K562 (cell line): ENCODE measurements at regions not wholly inside any gene's neighbourhood (a gene's known extent, or its start where the extent isn't known, plus 50 kb on each side); places are given as distances from the start of the nearest gene placed in this dataset.

Source experiments
- ATAC-seq: fragments of 200-7000 bp; cut with Tn5 transposase; 3 replicates; pipeline ENCODE4 v1.9.1; 2020; ENCODE audit warnings: moderate library complexity
- BruUV-seq: library from RNA; stranded (reverse); fragments of 400-500 nt; replicated peaks from 2 replicates; lab custom pipeline; 2021; lab: Mats Ljungman, UMichigan
- CTCF ChIA-PET: fragments of 300-600 bp; formaldehyde crosslinking; extraction: SDS; loops from one replicate; lab custom pipeline; 2021; ENCODE audit warnings: low intra/inter-chr PET ratio; lab: Yijun Ruan, JAX
- POLR2A ChIA-PET: fragments of 300-600, 350-650 bp; sonication (Branson Sonifier 250); formaldehyde crosslinking; extraction: SDS; loops from one replicate; lab custom pipeline; 2021; ENCODE audit warnings: antibody characterized with exemption, inconsistent platforms; lab: Yijun Ruan, JAX
- DNase-seq, 4 experiments: peaks; one replicate each; pipeline versions ENCODE4 v3.0.0 to v3.0.0-alpha.2; 2011 to 2018; ENCODE audit warnings: low spot score in 3 of 4, mixed read lengths in 3 of 4; ENCODE audit errors: extremely low read depth in 1 of 4
- FAIRE-seq: peaks from 2 replicates; lab custom pipeline; 2011; peaks lifted over from hg19 to GRCh38; lab: Jason Lieb, UNC
- H2AFZ ChIP-seq: 2 replicates; pipeline ENCODE4 v1.6.0; 2011; ENCODE audit warnings: low read depth, low read length, control low read depth, inconsistent platforms
- H3K27ac ChIP-seq: fragments of 200-600 bp; 3 replicates; pipeline ENCODE4 v1.8.0; 2011; ENCODE audit warnings: low read depth, mild to moderate bottlenecking, control low read depth, inconsistent platforms, low read length, moderate library complexity, mixed read lengths; ENCODE audit errors: extremely low read depth
- H3K27me3 ChIP-seq, 2 experiments: fragments of 300-600 bp in 1 of 2; 2 replicates in 1 of 2; 3 replicates in 1 of 2; pipeline versions ENCODE4 v1.6.0 to v1.8.0; 2011; ENCODE audit warnings: inconsistent platforms in 2 of 2, low read length in 2 of 2, mild to moderate bottlenecking in 1 of 2, mixed read lengths in 1 of 2, moderate library complexity in 1 of 2; ENCODE audit not compliant: control insufficient read depth in 2 of 2, insufficient read depth in 2 of 2
- H3K36me3 ChIP-seq: fragments of 300-600 bp; 3 replicates; pipeline ENCODE4 v1.8.0; 2011; ENCODE audit warnings: mild to moderate bottlenecking, low read length, inconsistent platforms; ENCODE audit not compliant: control insufficient read depth, insufficient read depth
- H3K4me1 ChIP-seq, 2 experiments: fragments of 200-600 bp in 1 of 2; replicated peaks in 1 of 2; 2 replicates in 1 of 2; 3 replicates in 1 of 2; pipeline versions ENCODE4 v1.5.1 to v1.8.0; 2011; ENCODE audit warnings: inconsistent platforms in 2 of 2, low read length in 2 of 2, mild to moderate bottlenecking in 1 of 2, mixed read lengths in 1 of 2, moderate library complexity in 1 of 2; ENCODE audit not compliant: control insufficient read depth in 2 of 2, insufficient read depth in 2 of 2
- H3K4me2 ChIP-seq: 2 replicates; pipeline ENCODE4 v1.6.1; 2011; ENCODE audit warnings: low read length, control low read depth, inconsistent platforms, mixed read lengths; ENCODE audit not compliant: insufficient read depth
- H3K4me3 ChIP-seq: fragments of 200-600 bp; sonication (generic), shearing (Covaris generic); 2 replicates; pipeline ENCODE4 v1.5.1; 2016; ENCODE audit warnings: control low read depth, inconsistent platforms
- H3K79me2 ChIP-seq: fragments of 200-600 bp; 3 replicates; pipeline ENCODE4 v1.8.0; 2011; ENCODE audit warnings: low read length, inconsistent platforms; ENCODE audit not compliant: control insufficient read depth, insufficient read depth
- H3K9ac ChIP-seq, 2 experiments: 2 replicates each; pipeline versions ENCODE4 v1.6.0 to v1.6.1; 2011; ENCODE audit warnings: low read depth in 2 of 2, low read length in 2 of 2, control low read depth in 1 of 2, inconsistent platforms in 1 of 2, mild to moderate bottlenecking in 1 of 2, mixed read lengths in 1 of 2; ENCODE audit not compliant: insufficient read depth in 1 of 2
- H3K9me1 ChIP-seq: one replicate; pipeline ENCODE4 v1.6.0; 2011; ENCODE audit warnings: inconsistent platforms, mild to moderate bottlenecking, low read length, moderate library complexity; ENCODE audit not compliant: control insufficient read depth, insufficient read depth
- H3K9me3 ChIP-seq: replicated peaks from 2 replicates; pipeline ENCODE4 v1.5.1; 2011; ENCODE audit warnings: low read depth, low read length, inconsistent platforms; ENCODE audit not compliant: control insufficient read depth, insufficient read depth
- H4K20me1 ChIP-seq: replicated peaks from 2 replicates; pipeline ENCODE4 v1.6.1; 2011; ENCODE audit warnings: low read length, inconsistent platforms, mixed read lengths; ENCODE audit not compliant: control insufficient read depth, insufficient read depth
- AFF1 ChIP-seq, 2 experiments: fragments of 450-650 bp; IDR thresholded peaks; 2 replicates each; pipeline ENCODE4 v1.6.1; 2018; ENCODE audit warnings: mild to moderate bottlenecking in 2 of 2, low read depth in 1 of 2; ENCODE audit not compliant: partially characterized antibody in 2 of 2
- MCM5 ChIP-seq: fragments of 450-650 bp; IDR thresholded peaks from 2 replicates; pipeline ENCODE4 v1.6.1; 2016; ENCODE audit warnings: low read depth
- MIER1 ChIP-seq: fragments of 450-650 bp; IDR thresholded peaks from 2 replicates; pipeline ENCODE4 v1.6.1; 2016; ENCODE audit warnings: antibody characterized with exemption, mild to moderate bottlenecking, low read depth
- NR2C2 ChIP-seq, 2 experiments: fragments of 200-800 bp in 1 of 2; sonication (Bioruptor generic) in 1 of 2; sonication (generic) in 1 of 2; formaldehyde crosslinking in 1 of 2; IDR thresholded peaks; 2 replicates each; pipeline versions ENCODE4 v1.6.1 to v1.8.0; 2016 to 2022; ENCODE audit warnings: mild to moderate bottlenecking in 1 of 2, missing compliant biosample characterization in 1 of 2, missing genetic modification characterization in 1 of 2, missing genetic modification reagents in 1 of 2
- SAFB2 ChIP-seq: fragments of 200-400 bp; formaldehyde crosslinking; IDR thresholded peaks from 2 replicates; pipeline ENCODE4 v1.6.1; 2018; ENCODE audit warnings: borderline replicate concordance, low read length, low read depth, moderate library complexity; ENCODE audit not compliant: severe bottlenecking
- TOE1 ChIP-seq, 2 experiments: fragments of 450-650 bp in 1 of 2; sonication (generic) in 1 of 2; formaldehyde crosslinking in 1 of 2; IDR thresholded peaks; 2 replicates each; pipeline versions ENCODE4 v1.7.1 to v1.8.0; 2016 to 2022; ENCODE audit warnings: borderline replicate concordance in 2 of 2, mild to moderate bottlenecking in 2 of 2, antibody characterized with exemption in 1 of 2, inconsistent platforms in 1 of 2, low read depth in 1 of 2, missing genetic modification reagents in 1 of 2, moderate library complexity in 1 of 2
- WHSC1 ChIP-seq: IDR thresholded peaks from one replicate; pipeline ENCODE4 v1.6.1; 2012; ENCODE audit warnings: low read length, control low read depth, inconsistent platforms
- ZC3H11A ChIP-seq: IDR thresholded peaks from 2 replicates; pipeline ENCODE4 v1.6.1; 2012; ENCODE audit warnings: low read depth, low read length, improper control_type of control experiment
- WGBS: fragments of 100-300 bp; shearing (Covaris generic); methylation state at CpG from one replicate; pipeline ENCODE4 v1.1.6; 2016; ENCODE audit warnings: low coverage, mixed read lengths; ENCODE audit not compliant: insufficient coverage; ENCODE audit errors: missing lambda C conversion rate; 5-methylcytosine and 5-hydroxymethylcytosine counted together
- in situ Hi-C: fragments of 300-500 bp; cut with MboI; formaldehyde crosslinking; loops from 4 replicates; pipeline ENCODE4 v1.15.0; 2018; ENCODE audit warnings: inconsistent platforms, mixed read lengths
- intact Hi-C: fragments of 100-400 bp; cut with micrococcal nuclease; formaldehyde crosslinking; loops from 2 replicates; pipeline ENCODE4 v1.14.2; 2022

GRCh38 chr5:2393556-2393955 lies 357.9 kb downstream of the IRX2 start:
- Histone ChIP-seq H3K4me1 (no peaks in the 10 kb centered on the region), H3K27me3 (peaks cover 2 to 28% of the 10 kb centered on the region in 2 experiments; a peak in 4 of 5 replicates), H3K4me3 (no peak overlapping the region), H3K9ac (no peak overlapping the region), H3K79me2 (no peaks in the 10 kb centered on the region), H4K20me1 (no peaks in the 10 kb centered on the region), H3K27ac (no peak overlapping the region), H3K4me2 (no peak overlapping the region), H3K36me3 (no peaks in the 10 kb centered on the region), H3K9me1 (no peaks in the 10 kb centered on the region), H3K9me3 (no peaks in the 10 kb centered on the region), H2AFZ (no peak overlapping the region)
- intact Hi-C loops (no loop called here), in situ Hi-C loops (no loop called here)
- DNase-seq (no peak), FAIRE-seq (no peak), ATAC-seq (no peak)
- TF ChIP-seq AFF1 (IDR thresholded peaks at IDR 0.05; ENCODE audit: low read depth in 1 of 2, partially characterized antibody in 2 of 2) = no peak
- TF ChIP-seq NR2C2 (CRISPR knock-in tag; IDR thresholded peaks at IDR 0.05) = no peak
- TF ChIP-seq NR2C2 (tag; IDR thresholded peaks at IDR 0.05) = no peak
- TF ChIP-seq MIER1 = no peak
- TF ChIP-seq TOE1 (IDR thresholded peaks at IDR 0.05; ENCODE audit: borderline replicate concordance) = no peak
- no peak for TF ChIP-seq TOE1 (CRISPR knock-in tag; IDR thresholded peaks at IDR 0.05; ENCODE audit: borderline replicate concordance, low read depth)
- TF ChIP-seq WHSC1 = no peak
- TF ChIP-seq ZC3H11A = no peak
- no peak for TF ChIP-seq SAFB2
- no peak for TF ChIP-seq MCM5
- ChIA-PET POLR2A (no interaction called here), CTCF (no interaction called here)
- WGBS = 0% methylated on average over 7 of the region's 7 CpGs
- BruUV-seq = no TSS peak
